NCI-H460 (cell line): ENCODE measurements at regions not wholly inside any gene's neighbourhood (a gene's known extent, or its start where the extent isn't known, plus 50 kb on each side); places are given as distances from the start of the nearest gene placed in this dataset.

Source experiments
- DNase-seq: peaks from one replicate; pipeline ENCODE4 v3.0.0-alpha.2; 2016; ENCODE audit warnings: low read depth; ENCODE audit errors: extremely low read depth

GRCh38 chr18:57920036-57920435 lies 116.9 kb upstream of the ATP8B1 start:
- no peak for DNase-seq

- no peak for DNase-seq
Observed at GRCh38 chr18:57918601-57919000, 115.5 kb upstream of the ATP8B1 start.

- DNase-seq, result no peak
Observed at GRCh38 chr18:57916684-57917083, 113.6 kb upstream of the ATP8B1 start.

GRCh38 chr18:57915865-57916582 lies 112.9 kb upstream of the ATP8B1 start:
- no peak for DNase-seq

GRCh38 chr18:57915248-57915647 lies 112.1 kb upstream of the ATP8B1 start:
- no peak for DNase-seq

GRCh38 chr18:57913686-57914085 lies 110.6 kb upstream of the ATP8B1 start:
- no peak for DNase-seq

GRCh38 chr18:57910817-57911216 lies 107.7 kb upstream of the ATP8B1 start:
- no peak for DNase-seq

- DNase-seq, result no peak
Observed at GRCh38 chr18:57910134-57910533, 107.0 kb upstream of the ATP8B1 start.

- DNase-seq, result peak; percentile 54
Observed at GRCh38 chr18:57909620-57910019, 106.5 kb upstream of the ATP8B1 start.

GRCh38 chr18:57908092-57908491 lies 105.0 kb upstream of the ATP8B1 start:
- no peak for DNase-seq

GRCh38 chr18:57907550-57907949 lies 104.4 kb upstream of the ATP8B1 start:
- no peak for DNase-seq

GRCh38 chr18:57906852-57907251 lies 103.7 kb upstream of the ATP8B1 start:
- no peak for DNase-seq

- no peak for DNase-seq
Observed at GRCh38 chr18:57904535-57904934, 101.4 kb upstream of the ATP8B1 start.

- DNase-seq, result no peak
Observed at GRCh38 chr18:57902721-57903120, 99.6 kb upstream of the ATP8B1 start.

GRCh38 chr18:57901825-57902589 lies 98.9 kb upstream of the ATP8B1 start:
- DNase-seq, result peak; percentile 96

GRCh38 chr18:57900906-57901435 lies 97.9 kb upstream of the ATP8B1 start:
- no peak for DNase-seq

GRCh38 chr18:57898506-57899124 lies 95.5 kb upstream of the ATP8B1 start:
- DNase-seq, result no peak

- DNase-seq, result no peak
Observed at GRCh38 chr18:57895182-57895581, 92.1 kb upstream of the ATP8B1 start.

- no peak for DNase-seq
Observed at GRCh38 chr18:57891707-57892391, 88.7 kb upstream of the ATP8B1 start.

GRCh38 chr18:57890266-57890665 lies 87.2 kb upstream of the ATP8B1 start:
- DNase-seq, result no peak

- DNase-seq, result no peak
Observed at GRCh38 chr18:57889841-57890240, 86.7 kb upstream of the ATP8B1 start.
